ENCODE measurements at regions not wholly inside any gene's neighbourhood (a gene's known extent, or its start where the extent isn't known, plus 50 kb on each side); places are given as distances from the start of the nearest gene placed in this dataset.
"Not testable (repeated sequence)": the region's sequence is repeated elsewhere in the genome, so short reads cannot be mapped to it uniquely, and the experiment has no call there.

DNA sequence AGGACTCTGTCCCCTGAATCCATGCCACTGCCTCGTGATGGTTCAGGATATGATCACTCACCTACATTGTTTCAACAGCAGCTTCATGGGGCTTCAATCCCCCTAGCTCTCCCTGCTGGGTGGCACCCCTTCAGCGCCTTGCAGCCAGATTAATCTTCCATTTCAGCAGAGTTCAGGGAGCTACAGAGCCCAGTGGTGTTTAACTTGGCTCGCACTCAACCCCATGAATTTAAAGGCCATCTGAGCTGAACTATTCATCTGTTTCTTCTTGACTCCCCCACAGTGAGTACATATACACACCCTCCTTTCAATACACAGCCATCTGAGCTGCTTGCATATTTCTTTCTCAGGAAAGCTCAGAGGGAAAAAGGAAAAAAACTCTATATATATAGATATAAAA, 202.8 kb upstream of the C16orf82 start:
- DNase-seq (ENCODE audit: low read depth in 2 of 2) = no peak

- DNase-seq (ENCODE audit: low read depth in 2 of 2) = not testable (repeated sequence)
These were observed 192.4 kb upstream of the C16orf82 start for GRCh38 chr16:26874318-26874717.

DNA sequence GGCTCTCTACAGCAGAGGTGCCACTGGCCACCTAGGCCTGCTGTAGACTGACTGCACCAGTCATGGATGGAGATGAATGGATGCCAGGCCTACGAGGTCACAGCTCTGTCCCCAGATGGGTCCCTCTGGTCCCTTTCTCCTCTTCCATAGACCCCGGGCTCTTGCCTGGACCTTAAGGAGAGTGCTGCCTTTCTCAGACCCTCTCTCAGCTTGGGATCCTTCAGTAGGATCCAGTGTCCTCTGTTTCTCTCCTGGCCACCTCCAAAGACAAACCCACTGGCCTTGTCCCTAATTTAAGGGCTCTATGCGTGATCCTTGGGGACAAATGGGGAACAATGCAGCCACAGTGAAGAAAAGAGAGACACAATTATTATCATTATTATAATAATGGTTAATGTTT, 189.3 kb upstream of the C16orf82 start:
- DNase-seq (ENCODE audit: low read depth in 2 of 2) = no peak

DNA sequence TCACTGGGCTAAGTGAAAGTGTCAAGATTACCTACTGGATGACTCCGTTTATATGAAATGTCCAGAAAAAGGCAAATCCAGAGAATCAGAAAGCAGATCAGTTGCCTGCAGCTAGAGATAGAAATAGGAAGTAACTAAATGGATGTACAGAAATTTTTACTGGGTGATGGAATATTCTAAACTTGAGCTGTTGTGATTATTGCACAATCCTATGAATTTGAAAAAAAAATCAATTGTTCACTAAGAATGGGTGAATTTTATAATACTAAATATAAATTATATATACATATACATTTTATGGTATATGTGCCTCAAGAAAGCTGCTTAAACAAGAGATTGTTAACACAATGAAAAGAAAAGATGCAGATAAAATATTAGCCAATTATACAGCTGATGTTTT, 181.1 kb upstream of the C16orf82 start:
- no peak for DNase-seq (ENCODE audit: low read depth in 2 of 2)

GRCh38 chr16:26889740-26890139, 177.0 kb upstream of the C16orf82 start:
- DNase-seq (ENCODE audit: low read depth in 2 of 2) = no peak

- no peak for DNase-seq (ENCODE audit: low read depth in 2 of 2)
These were observed 168.5 kb upstream of the C16orf82 start for GRCh38 chr16:26898200-26898599.

DNA sequence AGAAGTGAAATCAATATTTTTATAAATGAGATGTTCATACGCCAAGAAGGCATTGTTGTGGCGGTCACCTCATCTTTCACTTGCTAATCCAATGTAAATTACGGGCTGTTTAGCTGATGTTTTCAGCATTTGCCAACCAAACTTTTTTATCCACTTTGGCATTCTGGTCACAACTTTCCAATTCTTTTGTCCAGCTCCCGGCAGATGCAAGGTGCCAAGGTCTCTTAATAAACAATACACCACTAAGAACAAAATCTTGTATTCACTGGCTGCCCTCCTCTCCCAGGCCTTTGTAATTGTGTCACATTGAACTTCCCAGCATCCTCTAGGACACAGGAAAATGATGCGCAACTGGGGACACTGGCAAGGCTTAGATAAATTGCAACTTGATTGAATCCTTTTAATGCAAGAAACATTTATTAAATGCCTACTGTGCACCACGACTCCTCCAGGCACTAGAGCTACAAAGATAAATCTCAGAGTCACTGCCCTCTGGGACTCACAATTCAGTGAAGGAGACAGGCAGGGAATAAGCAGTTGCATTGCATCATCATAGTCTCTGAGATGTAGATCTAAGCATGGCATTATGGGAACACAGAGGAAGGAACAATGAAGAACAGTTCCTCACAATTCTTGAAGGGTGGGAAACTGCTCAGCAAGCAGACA, 165.4 kb upstream of the C16orf82 start:
- DNase-seq (ENCODE audit: low read depth in 2 of 2) = no peak

GRCh38 chr16:26901983-26902382, 164.7 kb upstream of the C16orf82 start:
- no peak for DNase-seq (ENCODE audit: low read depth in 2 of 2)

DNA sequence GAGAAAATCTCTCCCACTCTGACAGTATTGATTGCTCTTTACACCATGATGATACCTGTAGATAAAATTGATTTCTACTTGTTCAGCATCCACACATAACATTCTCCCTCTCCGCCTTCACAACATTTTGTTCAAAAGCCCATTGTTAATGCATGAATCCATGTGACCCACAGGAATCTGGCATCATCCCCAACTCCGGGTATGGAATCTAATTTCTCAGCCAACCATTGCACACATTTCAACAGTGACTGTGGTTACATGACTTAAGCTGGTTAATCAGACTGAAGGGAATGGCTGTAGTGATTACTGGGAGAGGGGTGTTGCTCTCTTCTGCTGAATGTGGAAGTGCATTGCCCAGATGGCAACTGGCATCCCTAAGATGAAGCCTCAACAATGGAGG, 161.4 kb upstream of the C16orf82 start:
- DNase-seq (ENCODE audit: low read depth in 2 of 2) = no peak

- no peak for DNase-seq (ENCODE audit: low read depth in 2 of 2)
These were observed 157.1 kb upstream of the C16orf82 start for GRCh38 chr16:26909623-26910022.

DNA sequence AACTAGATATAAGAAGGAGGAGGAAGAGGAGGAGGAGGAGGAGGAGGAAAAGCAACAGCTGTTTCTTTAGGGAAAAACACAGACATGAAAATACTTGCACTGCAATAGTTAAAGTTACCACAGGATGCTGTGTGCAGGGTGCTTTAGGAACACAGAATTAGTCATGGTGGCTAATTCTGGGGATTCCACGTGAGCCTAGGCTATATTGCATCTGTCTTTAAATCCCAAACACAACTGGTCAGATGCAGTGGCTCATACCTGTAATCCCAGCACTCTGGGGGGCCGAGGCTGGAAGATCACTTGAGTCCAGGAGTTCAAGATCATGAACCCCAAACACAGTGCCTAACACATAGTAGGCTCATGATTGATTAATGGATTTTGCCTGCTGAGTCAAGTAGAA, 155.3 kb upstream of the C16orf82 start:
- no peak for DNase-seq (ENCODE audit: low read depth in 2 of 2)

DNA sequence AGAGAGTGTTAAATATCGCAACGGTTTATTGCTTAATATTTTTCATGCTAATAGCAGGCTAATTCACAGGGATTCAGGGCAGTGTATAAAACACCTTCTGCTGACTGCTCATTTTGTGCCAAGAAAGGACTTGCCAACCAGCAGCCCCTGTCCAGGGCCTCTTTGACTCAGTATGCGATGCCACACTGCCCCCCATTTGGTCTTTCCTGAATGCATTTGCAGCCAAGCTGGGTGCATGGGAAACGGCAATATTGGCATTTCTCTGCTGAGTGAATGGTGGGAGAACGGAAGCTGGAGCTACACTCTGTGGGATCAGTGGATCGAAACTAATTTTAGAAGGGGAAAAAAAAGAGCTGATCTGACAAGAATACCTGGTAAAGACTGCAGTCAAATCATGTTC, 152.9 kb upstream of the C16orf82 start:
- no peak for DNase-seq (ENCODE audit: low read depth in 2 of 2)

DNA sequence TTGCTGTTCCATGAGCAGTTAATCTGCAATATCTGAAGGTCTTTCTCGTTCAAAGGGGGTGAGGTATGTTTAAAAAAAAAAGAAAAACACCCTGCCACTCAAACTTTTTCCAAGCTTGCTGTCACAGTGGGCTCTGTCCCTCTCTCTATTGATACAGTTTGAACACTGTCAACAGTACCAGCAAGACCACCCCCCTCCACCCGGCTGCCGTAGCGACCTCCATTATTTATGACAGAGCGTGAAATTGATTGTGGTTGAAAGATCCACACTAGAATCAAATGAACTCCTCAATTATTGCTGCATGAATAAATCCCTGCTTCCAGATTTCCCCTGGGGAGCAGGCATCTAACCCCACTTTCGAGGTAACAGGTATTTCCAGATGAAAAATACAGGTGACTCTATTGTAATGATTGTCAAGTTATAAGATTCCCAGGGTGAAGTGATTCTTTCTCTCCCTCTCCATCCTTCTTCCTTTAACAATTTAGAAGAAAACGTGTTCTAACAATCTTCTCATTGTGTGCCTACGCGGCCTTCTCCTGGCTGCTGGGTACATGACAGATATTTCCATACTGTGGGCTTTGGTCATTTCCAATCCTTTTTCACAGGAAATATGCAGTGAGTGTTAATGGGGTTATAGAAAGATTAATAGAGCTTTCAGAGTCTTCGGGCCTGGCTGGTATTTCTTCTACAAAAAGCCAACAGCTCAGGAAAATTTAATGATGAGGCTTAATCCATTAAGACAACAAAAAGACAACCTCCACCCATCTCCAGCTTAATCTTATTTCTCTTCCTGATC, 135.7 kb upstream of the C16orf82 start:
- DNase-seq (ENCODE audit: low read depth in 2 of 2) = no peak

GRCh38 chr16:26950636-26951035, 116.1 kb upstream of the C16orf82 start:
- no peak for DNase-seq (ENCODE audit: low read depth in 2 of 2)

DNA sequence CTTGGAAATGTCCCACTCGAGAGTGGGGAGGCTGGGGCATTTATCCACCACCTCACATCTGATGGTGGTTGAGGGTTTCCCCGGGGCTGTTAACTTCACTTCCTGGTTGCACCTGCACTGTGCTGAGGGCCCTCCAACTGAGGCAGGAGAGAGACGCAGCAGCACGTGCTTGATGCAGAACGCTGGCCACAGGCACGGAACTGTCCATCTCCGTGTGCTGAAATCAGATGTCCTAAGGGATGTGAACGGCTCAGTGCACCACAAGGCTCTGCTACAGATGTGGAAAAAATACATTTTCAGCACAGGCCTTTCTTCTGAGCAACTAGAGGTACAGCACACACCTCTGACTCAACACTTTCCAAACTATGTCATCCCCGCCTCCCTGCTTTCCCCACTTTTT, 114.8 kb upstream of the C16orf82 start:
- no peak for DNase-seq (ENCODE audit: low read depth in 2 of 2)

DNA sequence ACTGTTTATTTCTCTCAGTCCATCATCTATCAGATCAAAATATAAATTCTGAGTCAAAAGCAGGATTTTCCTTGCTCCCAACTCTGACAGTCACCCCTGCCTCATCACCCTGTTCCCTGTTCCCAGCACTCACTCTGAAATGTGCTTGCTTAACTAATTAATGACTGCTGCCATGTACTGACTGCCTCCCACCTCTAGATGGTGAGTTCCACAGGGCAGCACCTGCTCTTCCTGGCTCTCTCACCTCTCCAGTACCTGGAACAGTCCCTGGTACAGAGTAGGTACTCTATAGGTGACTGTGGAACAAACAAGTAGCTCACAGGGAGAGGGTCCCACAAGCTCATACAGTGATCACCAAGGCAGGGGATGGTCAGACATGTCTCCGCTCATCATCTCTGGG, 114.3 kb upstream of the C16orf82 start:
- DNase-seq (ENCODE audit: low read depth in 2 of 2) = no peak

GRCh38 chr16:26957283-26957859, 109.4 kb upstream of the C16orf82 start:
- no peak for DNase-seq (ENCODE audit: low read depth in 2 of 2)

DNA sequence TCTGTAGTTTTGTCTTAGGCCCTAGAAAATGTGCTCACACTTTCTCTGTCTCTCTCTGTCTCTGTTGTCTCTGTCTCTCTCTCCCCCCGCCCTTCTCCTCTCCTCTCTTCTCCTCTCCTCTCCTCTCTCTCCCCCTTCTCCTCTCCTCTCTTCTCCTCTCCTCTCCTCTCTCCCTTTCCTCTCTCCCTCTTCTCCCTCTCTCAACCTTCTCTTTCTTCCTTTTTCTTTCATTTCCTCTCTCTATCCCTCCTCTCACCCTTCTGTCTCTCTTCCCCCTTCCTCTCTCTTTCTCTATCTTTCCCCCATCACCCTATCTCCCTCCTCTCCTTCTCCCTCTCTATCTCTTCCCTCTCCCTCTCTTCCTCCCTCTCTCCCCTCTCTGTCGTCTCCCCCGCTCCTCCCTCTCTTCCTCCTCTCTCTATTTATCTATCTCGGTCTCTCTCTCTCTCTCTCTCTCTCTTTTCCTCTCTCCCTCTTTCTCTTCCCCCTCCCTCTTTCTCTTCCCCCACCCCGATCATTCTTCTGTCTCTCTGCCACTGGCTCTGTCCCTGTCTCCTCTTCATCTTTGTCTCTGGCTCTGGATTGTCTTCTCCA, 107.2 kb upstream of the C16orf82 start:
- DNase-seq (ENCODE audit: low read depth in 2 of 2) = no peak

- DNase-seq (ENCODE audit: low read depth in 2 of 2) = no peak
These were observed 105.3 kb upstream of the C16orf82 start for GRCh38 chr16:26961459-26961858.

DNA sequence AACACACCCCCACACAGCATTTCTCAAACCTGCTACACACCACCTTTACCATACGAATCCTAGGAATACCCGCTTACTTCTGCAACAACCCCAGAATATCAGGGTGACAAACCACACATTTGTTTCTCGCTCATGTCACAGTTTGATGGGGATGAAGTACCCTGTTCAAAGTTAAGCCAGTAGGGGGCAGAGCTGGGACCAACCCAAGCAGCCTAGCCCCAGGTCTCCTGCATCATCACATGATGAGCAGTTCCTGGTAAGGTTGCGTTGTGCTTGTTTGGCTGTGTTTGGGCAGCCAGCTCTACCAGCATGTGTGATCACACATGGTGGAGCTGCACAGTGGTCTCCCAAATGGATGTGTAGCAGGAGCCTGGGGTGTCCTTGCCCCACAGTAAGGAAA, 103.6 kb upstream of the C16orf82 start:
- DNase-seq (ENCODE audit: low read depth in 2 of 2) = peak; percentile 7 to 11

GRCh38 chr16:26969589-26970231, 97.0 kb upstream of the C16orf82 start:
- no peak for DNase-seq (ENCODE audit: low read depth in 2 of 2)

DNA sequence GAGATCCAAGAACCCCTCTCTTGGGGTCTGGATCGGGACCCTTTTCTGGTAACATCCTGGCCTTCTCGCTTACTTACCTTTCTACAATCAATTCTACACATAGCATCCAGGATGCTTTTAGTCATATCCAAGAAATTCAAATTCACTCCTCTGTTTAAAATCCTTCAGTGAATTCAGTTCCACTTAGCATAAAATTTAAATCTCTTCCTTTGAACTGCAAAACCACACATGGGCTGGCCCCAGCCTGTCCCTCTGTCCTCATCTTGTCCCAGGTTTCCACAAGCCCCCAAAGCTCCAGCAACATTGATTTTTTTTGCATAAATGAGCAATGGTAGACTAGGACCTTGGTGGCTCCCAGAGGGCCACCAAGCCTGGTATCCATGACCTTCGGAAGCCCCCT, 96.4 kb upstream of the C16orf82 start:
- no peak for DNase-seq (ENCODE audit: low read depth in 2 of 2)

All from stimulated activated CD4-positive, alpha-beta T cell treated with anti-CD3 and anti-CD28 coated beads, Interleukin-4, amount 100 ng/mL, for 48 hours (primary cell).